Gastroesophageal sphincter (tissue), 4 donors: ENCODE measurements at regions not wholly inside any gene's neighbourhood (a gene's known extent, or its start where the extent isn't known, plus 50 kb on each side); places are given as distances from the start of the nearest gene placed in this dataset.

ENCODE experiments used
- ATAC-seq: fragments of 150-250 bp; one replicate; pipeline ENCODE4 v1.9.1; 2016; ENCODE audit warnings: mild to moderate bottlenecking, moderate library complexity
- H3K27ac ChIP-seq, 4 donors: fragments of 200-600 bp; sonication (generic) in 3 of 4; 1 replicate in 3 of 4; 2 replicates in 1 of 4; pipeline ENCODE4 v1.5.1; 2016 to 2019
- H3K27me3 ChIP-seq: fragments of 200-600 bp; sonication (generic); one replicate; pipeline ENCODE4 v1.5.1; 2019
- H3K36me3 ChIP-seq, 2 donors: fragments of 200-600 bp; sonication (generic); one replicate each; pipeline ENCODE4 v1.5.1; 2019; ENCODE audit warnings: control low read depth in 1 of 2
- H3K4me1 ChIP-seq, 3 donors: fragments of 200-600 bp; sonication (generic); 1 replicate in 2 of 3; 2 replicates in 1 of 3; pipeline ENCODE4 v1.5.1; 2016 to 2019; ENCODE audit warnings: control low read depth in 2 of 3
- H3K4me3 ChIP-seq, 2 donors: fragments of 200-600 bp; sonication (generic); one replicate each; pipeline ENCODE4 v1.5.1; 2019; ENCODE audit warnings: mild to moderate bottlenecking in 1 of 2, moderate library complexity in 1 of 2
- H3K9me3 ChIP-seq, 3 donors: fragments of 200-600 bp; sonication (generic); one replicate each; pipeline ENCODE4 v1.5.1; 2017 to 2019; ENCODE audit warnings: control low read depth in 2 of 3
- CTCF ChIP-seq, 4 experiments: fragments of 200-600 bp in 2 of 4; fragments of 450-650 bp in 2 of 4; sonication (generic) in 1 of 4; IDR thresholded peaks; one replicate each; pipeline ENCODE4 v1.5.1; 2017 to 2019; ENCODE audit warnings: antibody characterized with exemption in 4 of 4, mild to moderate bottlenecking in 2 of 4, moderate library complexity in 2 of 4
- EP300 ChIP-seq: sonication (generic); formaldehyde crosslinking; IDR thresholded peaks from one replicate; pipeline ENCODE4 v1.6.1; 2017; ENCODE audit warnings: antibody characterized with exemption, mild to moderate bottlenecking
- POLR2A ChIP-seq, 2 donors: fragments of 450-650 bp; IDR thresholded peaks; one replicate each; pipeline ENCODE4 v1.6.1; 2017; ENCODE audit warnings: antibody characterized with exemption in 2 of 2, mild to moderate bottlenecking in 2 of 2, moderate library complexity in 1 of 2
- POLR2AphosphoS5 ChIP-seq: sonication (generic); formaldehyde crosslinking; IDR thresholded peaks from one replicate; pipeline ENCODE4 v1.6.1; 2017; ENCODE audit warnings: antibody characterized with exemption
- WGBS, 2 donors: methylation state at CpG; one replicate each; pipeline ENCODE4 v1.1.5; 2018; ENCODE audit warnings: low coverage in 1 of 2; 5-methylcytosine and 5-hydroxymethylcytosine counted together

GRCh38 chr6:168179702-168180382, 100.8 kb upstream of the FRMD1 start:
- Histone ChIP-seq H3K4me3 (no peak overlapping the region), H3K9me3 (no peaks in the 10 kb centered on the region), H3K4me1 (no peaks in the 10 kb centered on the region), H3K36me3 (no peaks in the 10 kb centered on the region), H3K27me3 (peaks cover 6% of the 10 kb centered on the region), H3K27ac (no peak overlapping the region)
- no peak for ATAC-seq
- TF ChIP-seq POLR2AphosphoS5 (no peak), EP300 (no peak), POLR2A (IDR thresholded peaks at IDR 0.05) (no peak), CTCF (IDR thresholded peaks at IDR 0.05) (no peak)
- 95 to 100% methylated on average over 4 to 5 of the region's 25 CpGs for WGBS, 2 donors

DNA sequence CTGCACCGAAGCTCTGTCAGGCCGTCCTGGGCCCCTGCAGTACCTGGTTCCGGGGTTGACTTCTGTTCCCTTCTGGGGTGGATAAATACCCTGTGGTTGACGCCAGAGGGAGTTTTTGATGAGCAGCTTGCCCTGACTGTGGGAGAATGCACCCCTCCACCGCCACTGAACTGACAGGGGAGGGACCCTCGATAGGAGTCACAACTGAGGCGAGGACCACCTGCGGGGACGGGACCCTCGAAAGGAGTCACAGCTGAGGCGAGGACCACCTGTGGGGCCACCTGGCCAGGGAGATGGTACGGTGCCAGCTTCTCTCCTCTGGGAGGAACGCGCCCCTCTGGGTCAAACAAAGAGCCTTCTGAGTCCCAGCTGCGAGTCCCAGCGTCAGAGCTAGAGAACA, 100.1 kb upstream of the FRMD1 start:
- H3K4me1 ChIP-seq = no peaks in the 10 kb centered on the region
- no peaks in the 10 kb centered on the region for H3K9me3 ChIP-seq
- TF ChIP-seq CTCF (IDR thresholded peaks at IDR 0.05) = no peak
- TF ChIP-seq POLR2A (IDR thresholded peaks at IDR 0.05) = no peak
- no peak for TF ChIP-seq EP300
- TF ChIP-seq POLR2AphosphoS5 = no peak
- no peaks in the 10 kb centered on the region for H3K36me3 ChIP-seq
- WGBS, 2 donors = 93% methylated on average over 9 of the region's 16 CpGs; no CpG with 5 or more reads in 1 of the 2 donors
- no peak for ATAC-seq
- H3K27ac ChIP-seq = no peak overlapping the region
- H3K27me3 ChIP-seq = peaks cover 6% of the 10 kb centered on the region
- no peak overlapping the region for H3K4me3 ChIP-seq

GRCh38 chr6:168177103-168177891, 98.3 kb upstream of the FRMD1 start:
- Histone ChIP-seq H3K36me3 (no peaks in the 10 kb centered on the region), H3K27me3 (peaks cover 6% of the 10 kb centered on the region), H3K4me1 (no peaks in the 10 kb centered on the region), H3K27ac (no peak overlapping the region), H3K9me3 (no peaks in the 10 kb centered on the region), H3K4me3 (no peak overlapping the region)
- ATAC-seq = no peak
- no peak for TF ChIP-seq POLR2AphosphoS5
- no peak for TF ChIP-seq POLR2A (IDR thresholded peaks at IDR 0.05)
- no peak for TF ChIP-seq EP300
- no peak for TF ChIP-seq CTCF (IDR thresholded peaks at IDR 0.05)
- 87 to 88% methylated on average over 2 to 8 of the region's 8 CpGs for WGBS, 2 donors

- Histone ChIP-seq H3K4me1 (no peaks in the 10 kb centered on the region), H3K9me3 (no peaks in the 10 kb centered on the region), H3K4me3 (no peak overlapping the region), H3K27ac (no peak overlapping the region), H3K36me3 (no peaks in the 10 kb centered on the region), H3K27me3 (peaks cover 7% of the 10 kb centered on the region)
- TF ChIP-seq POLR2A (IDR thresholded peaks at IDR 0.05) (no peak), CTCF (IDR thresholded peaks at IDR 0.05) (no peak), EP300 (no peak), POLR2AphosphoS5 (no peak)
- 32 to 58% methylated on average over 4 of the region's 4 CpGs for WGBS, 2 donors
- no peak for ATAC-seq
These were observed 92.8 kb upstream of the FRMD1 start for GRCh38 chr6:168171673-168172353.
